ENCODE measurements at regions not wholly inside any gene's neighbourhood (a gene's known extent, or its start where the extent isn't known, plus 50 kb on each side); places are given as distances from the start of the nearest gene placed in this dataset.

DNA sequence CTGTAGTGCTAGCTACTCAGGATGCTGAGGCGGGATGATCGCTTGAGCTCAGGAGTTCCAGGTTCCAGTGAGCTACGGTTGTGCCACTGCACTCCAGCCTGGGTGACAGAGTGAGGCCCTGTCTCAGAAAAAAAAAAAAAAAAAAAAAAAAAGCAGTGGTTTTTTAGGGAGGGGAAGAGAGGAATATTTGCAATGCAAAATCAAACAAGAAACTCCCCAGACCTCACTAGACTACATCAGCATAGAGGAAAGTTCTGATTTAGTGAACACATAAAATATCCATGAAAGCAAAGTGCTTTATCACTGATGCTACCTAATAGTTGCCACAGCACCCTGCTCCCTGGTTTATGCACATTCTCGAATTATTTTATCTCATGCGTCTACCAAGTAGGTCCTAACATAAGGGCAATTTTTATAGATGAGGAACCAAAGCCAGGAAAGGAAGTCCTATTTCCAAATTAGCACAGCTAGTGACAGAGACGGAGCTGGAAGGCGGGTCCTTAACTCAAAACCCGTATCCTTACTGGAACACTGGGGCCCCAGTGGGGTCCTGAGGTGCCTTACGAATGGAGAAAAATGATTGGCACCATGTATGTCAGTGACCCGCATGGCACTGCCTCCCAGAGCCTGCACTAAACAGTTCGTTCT, 50.7 kb upstream of the GPR157 start:
- no peaks in the 10 kb centered on the region for H3K27me3 ChIP-seq (ENCODE audit: control insufficient read depth in 2 of 2, insufficient read depth in 2 of 2, low read length in 2 of 2)
- H2AFZ ChIP-seq (ENCODE audit: low read depth, low read length), result no peak overlapping the region
- no peaks in the 10 kb centered on the region for H3K9me3 ChIP-seq (replicated peaks; ENCODE audit: control insufficient read depth, insufficient read depth, low read length)
- FAIRE-seq (peak; percentile 28), DNase-seq (ENCODE audit: low read depth, low spot score) (no peak)
- no peaks in the 10 kb centered on the region for H3K9me1 ChIP-seq (replicated peaks; ENCODE audit: control insufficient read depth, extremely low read depth, insufficient read depth, low read length)
- H3K4me2 ChIP-seq (ENCODE audit: insufficient read depth, low read length), result peak overlapping the region; percentile 51
- no peak overlapping the region for H3K9ac ChIP-seq (replicated peaks; ENCODE audit: extremely low read depth, insufficient read depth, low read length)
- peaks cover 22% of the 10 kb centered on the region for H3K4me1 ChIP-seq (ENCODE audit: control insufficient read depth, extremely low read depth, insufficient read depth, low read length)
- dilution Hi-C loops (cut with MboI; ENCODE audit: extremely low pct_ligation_motif_present, low sequenced_read_pairs), result no loop called here
- intact Hi-C loops (cut with micrococcal nuclease), result loop anchor here (5.0 kb wide), 2 partner anchors 37 to 52 kb away; partner anchors contain the start of gene GPR157
- CTCF ChIA-PET, result interaction anchor here (0.7 to 3.2 kb wide), 12 partner anchors 9 to 311 kb away, joined by 3 to 24 read pairs (median 8); no protein-coding TSS in a partner anchor
- H3K36me3 ChIP-seq (ENCODE audit: control insufficient read depth in 2 of 2, extremely low read depth in 1 of 2, insufficient read depth in 2 of 2, low read length in 2 of 2), result peaks cover 3 to 12% of the 10 kb centered on the region in 2 experiments
- no peak overlapping the region for H3K4me3 ChIP-seq (replicated peaks in 1 of 3; ENCODE audit: insufficient read depth in 1 of 3, low read depth in 1 of 3, low read length in 3 of 3)
- BruUV-seq (replicated peaks), result no TSS peak
- peaks cover 80% of the 10 kb centered on the region for H3K79me2 ChIP-seq (ENCODE audit: control insufficient read depth, insufficient read depth, low read length)
- TF ChIP-seq, protein P1, sequence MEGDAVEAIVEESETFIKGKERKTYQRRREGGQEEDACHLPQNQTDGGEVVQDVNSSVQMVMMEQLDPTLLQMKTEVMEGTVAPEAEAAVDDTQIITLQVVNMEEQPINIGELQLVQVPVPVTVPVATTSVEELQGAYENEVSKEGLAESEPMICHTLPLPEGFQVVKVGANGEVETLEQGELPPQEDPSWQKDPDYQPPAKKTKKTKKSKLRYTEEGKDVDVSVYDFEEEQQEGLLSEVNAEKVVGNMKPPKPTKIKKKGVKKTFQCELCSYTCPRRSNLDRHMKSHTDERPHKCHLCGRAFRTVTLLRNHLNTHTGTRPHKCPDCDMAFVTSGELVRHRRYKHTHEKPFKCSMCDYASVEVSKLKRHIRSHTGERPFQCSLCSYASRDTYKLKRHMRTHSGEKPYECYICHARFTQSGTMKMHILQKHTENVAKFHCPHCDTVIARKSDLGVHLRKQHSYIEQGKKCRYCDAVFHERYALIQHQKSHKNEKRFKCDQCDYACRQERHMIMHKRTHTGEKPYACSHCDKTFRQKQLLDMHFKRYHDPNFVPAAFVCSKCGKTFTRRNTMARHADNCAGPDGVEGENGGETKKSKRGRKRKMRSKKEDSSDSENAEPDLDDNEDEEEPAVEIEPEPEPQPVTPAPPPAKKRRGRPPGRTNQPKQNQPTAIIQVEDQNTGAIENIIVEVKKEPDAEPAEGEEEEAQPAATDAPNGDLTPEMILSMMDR (IDR thresholded peaks at IDR 0.05; ENCODE audit: extremely low read depth in 1 of 2, insufficient read depth in 1 of 2, low read depth in 1 of 2, low read length in 2 of 2), result no peak
- TF ChIP-seq, protein P2, sequence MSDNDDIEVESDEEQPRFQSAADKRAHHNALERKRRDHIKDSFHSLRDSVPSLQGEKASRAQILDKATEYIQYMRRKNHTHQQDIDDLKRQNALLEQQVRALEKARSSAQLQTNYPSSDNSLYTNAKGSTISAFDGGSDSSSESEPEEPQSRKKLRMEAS (IDR thresholded peaks at IDR 0.05; ENCODE audit: insufficient read depth, insufficient read length), result no peak
- no peak for TF ChIP-seq POLR2AphosphoS5 (IDR thresholded peaks at IDR 0.05; ENCODE audit: insufficient read depth, low read depth, low read length)
- no peak for TF ChIP-seq FOS (IDR thresholded peaks at IDR 0.05; ENCODE audit: borderline replicate concordance, insufficient read depth, low read length)
- TF ChIP-seq GATA2 (IDR thresholded peaks at IDR 0.05; ENCODE audit: insufficient read depth, insufficient read length, low read depth, low read length), result no peak
- TF ChIP-seq EZH2 (IDR thresholded peaks at IDR 0.05; ENCODE audit: borderline replicate concordance, low read depth, low read length, severe bottlenecking), result no peak
- TF ChIP-seq JUN (IDR thresholded peaks at IDR 0.05; ENCODE audit: borderline replicate concordance, insufficient read depth, insufficient read length, low read depth), result no peak
- no peak for TF ChIP-seq MYC (IDR thresholded peaks at IDR 0.05; ENCODE audit: low read depth, low read length)
- POLR2A ChIA-PET, result interaction anchor here (0.7 to 1.1 kb wide), 2 partner anchors 8 to 33 kb away, joined by 3 to 8 read pairs; no protein-coding TSS in a partner anchor
- H4K20me1 ChIP-seq (replicated peaks; ENCODE audit: control insufficient read depth, extremely low read depth, insufficient read depth, low read length), result no peaks in the 10 kb centered on the region
- H3K27ac ChIP-seq (ENCODE audit: insufficient read depth, low read depth, low read length), result no peak overlapping the region
